Right lobe of liver (tissue), 6 donors: ENCODE measurements at regions not wholly inside any gene's neighbourhood (a gene's known extent, or its start where the extent isn't known, plus 50 kb on each side); places are given as distances from the start of the nearest gene placed in this dataset.
A peak's percentile ranks its signal among the peaks of the same experiment; 100 is the strongest.
"Not testable (repeated sequence)": the region's sequence is repeated elsewhere in the genome, so short reads cannot be mapped to it uniquely, and the experiment has no call there.

Source experiments
- ATAC-seq, 4 donors: fragments of 200-7000 bp; cut with Tn5 transposase; one replicate each; pipeline ENCODE4 v1.9.1; 2020; ENCODE audit warnings: mild to moderate bottlenecking in 4 of 4, moderate library complexity in 4 of 4
- DNase-seq, 3 donors: peaks; one replicate each; pipeline ENCODE4 v3.0.0-alpha.2; 2020
- H3K27ac ChIP-seq, 3 donors: fragments of 200-600 bp; one replicate each; pipeline ENCODE4 v1.8.0; 2022
- H3K27me3 ChIP-seq, 2 donors: fragments of 200-600 bp; one replicate each; pipeline ENCODE4 v1.8.0; 2022
- H3K36me3 ChIP-seq, 4 donors: fragments of 200-600 bp; sonication (generic) in 1 of 4; one replicate each; pipeline versions ENCODE4 v1.5.1 to v1.8.0; 2017 to 2022; ENCODE audit warnings: control low read depth in 1 of 4
- H3K4me1 ChIP-seq, 4 donors: fragments of 200-600 bp; sonication (generic) in 1 of 4; one replicate each; pipeline versions ENCODE4 v1.5.1 to v1.8.0; 2017 to 2022; ENCODE audit warnings: control low read depth in 1 of 4
- H3K4me3 ChIP-seq, 3 donors: fragments of 200-600 bp; one replicate each; pipeline ENCODE4 v1.8.0; 2022
- H3K9me3 ChIP-seq, 4 donors: fragments of 200-600 bp; sonication (generic) in 1 of 4; one replicate each; pipeline versions ENCODE4 v1.5.1 to v1.8.0; 2017 to 2022; ENCODE audit warnings: control low read depth in 1 of 4
- CTCF ChIP-seq, 4 donors: fragments of 200-600 bp in 3 of 4; fragments of 450-650 bp in 1 of 4; IDR thresholded peaks; one replicate each; pipeline versions ENCODE4 v1.5.1 to v1.8.0; 2016 to 2022; ENCODE audit warnings: antibody characterized with exemption in 4 of 4, mild to moderate bottlenecking in 2 of 4
- POLR2A ChIP-seq: fragments of 450-650 bp; IDR thresholded peaks from one replicate; pipeline ENCODE4 v1.6.1; 2017; ENCODE audit warnings: antibody characterized with exemption, mild to moderate bottlenecking
- WGBS: methylation state at CpG from one replicate; pipeline ENCODE4 v1.1.6; 2018; ENCODE audit warnings: low coverage, low lambda C conversion rate; ENCODE audit not compliant: insufficient coverage; ENCODE audit errors: missing lambda C conversion rate; 5-methylcytosine and 5-hydroxymethylcytosine counted together
- intact Hi-C, 2 donors: fragments of 100-400 bp; cut with DNase I; formaldehyde crosslinking; loops; one replicate each; pipeline versions ENCODE4 v1.11.2 to v1.14.1; 2022
- donor health status: DM: no; HTN: yes; CAD: no.
- donor health status: DM: no; HTN: no; CAD: no.
- donor health status: DM: no; HTN: no; CAD: no.
- donor health status: DM: no; HTN: yes; CAD: no.
- donor health status: DM: no; HTN: yes; CAD: no.

- intact Hi-C loops = no loop called here
- Histone ChIP-seq H3K9me3 (no peaks in the 10 kb centered on the region), H3K4me1 (no peaks in the 10 kb centered on the region), H3K4me3 (no peak overlapping the region), H3K36me3 (no peaks in the 10 kb centered on the region), H3K27me3 (no peaks in the 10 kb centered on the region), H3K27ac (no peak overlapping the region)
- peak in 1 of 4 donors; percentile 37 for ATAC-seq
- no peak for DNase-seq
- no peak for TF ChIP-seq POLR2A
- no peak for TF ChIP-seq CTCF (IDR thresholded peaks at IDR 0.05)
- 60% methylated on average over 4 of the region's 4 CpGs for WGBS
Observed at GRCh38 chr2:83221258-83221657, 1237.8 kb downstream of the SUCLG1 start.

GRCh38 chr2:83217854-83218253, 1241.2 kb downstream of the SUCLG1 start:
- WGBS = 74% methylated on average over 4 of the region's 4 CpGs
- DNase-seq (no peak), ATAC-seq (no peak)
- intact Hi-C loops = no loop called here
- Histone ChIP-seq H3K27me3 (no peaks in the 10 kb centered on the region), H3K4me1 (no peaks in the 10 kb centered on the region), H3K9me3 (no peaks in the 10 kb centered on the region), H3K36me3 (no peaks in the 10 kb centered on the region), H3K27ac (no peak overlapping the region), H3K4me3 (no peak overlapping the region)
- TF ChIP-seq CTCF (IDR thresholded peaks at IDR 0.05) = no peak
- no peak for TF ChIP-seq POLR2A

GRCh38 chr2:83196225-83196624, 1262.9 kb downstream of the SUCLG1 start:
- intact Hi-C loops = no loop called here
- WGBS = 0% methylated on average over 1 of the region's 1 CpG
- Histone ChIP-seq H3K4me3 (no peak overlapping the region), H3K27me3 (no peaks in the 10 kb centered on the region), H3K9me3 (no peaks in the 10 kb centered on the region), H3K4me1 (no peaks in the 10 kb centered on the region), H3K36me3 (no peaks in the 10 kb centered on the region), H3K27ac (no peak overlapping the region)
- TF ChIP-seq CTCF (IDR thresholded peaks at IDR 0.05) (peak; percentile 64 to 71 (median 70)), POLR2A (no peak)
- DNase-seq (no peak), ATAC-seq (peak; percentile 85 to 95 (median 92))

GRCh38 chr2:83191316-83191715, 1267.8 kb downstream of the SUCLG1 start:
- Histone ChIP-seq H3K9me3 (no peaks in the 10 kb centered on the region), H3K36me3 (no peaks in the 10 kb centered on the region), H3K4me1 (no peaks in the 10 kb centered on the region), H3K27ac (no peak overlapping the region), H3K27me3 (no peaks in the 10 kb centered on the region), H3K4me3 (no peak overlapping the region)
- ATAC-seq (no peak), DNase-seq (no peak)
- TF ChIP-seq POLR2A = no peak
- no peak for TF ChIP-seq CTCF (IDR thresholded peaks at IDR 0.05)
- WGBS = 70% methylated on average over 2 of the region's 2 CpGs
- intact Hi-C loops = no loop called here

GRCh38 chr2:83186105-83186760, 1272.8 kb downstream of the SUCLG1 start:
- 52% methylated on average over 8 of the region's 8 CpGs for WGBS
- no peak for TF ChIP-seq CTCF (IDR thresholded peaks at IDR 0.05)
- no peak for TF ChIP-seq POLR2A
- intact Hi-C loops = no loop called here
- ATAC-seq (peak; percentile 68 to 82 (median 71)), DNase-seq (no peak)
- Histone ChIP-seq H3K4me3 (no peak overlapping the region), H3K27ac (no peak overlapping the region), H3K4me1 (no peaks in the 10 kb centered on the region), H3K36me3 (no peaks in the 10 kb centered on the region), H3K27me3 (no peaks in the 10 kb centered on the region), H3K9me3 (no peaks in the 10 kb centered on the region)

- intact Hi-C loops, H3K36me3 ChIP-seq, H3K9me3 ChIP-seq, ATAC-seq, H3K27ac ChIP-seq, H3K4me3 ChIP-seq, H3K27me3 ChIP-seq, DNase-seq, H3K4me1 ChIP-seq: not testable (repeated sequence)
- WGBS = 80% methylated on average over 2 of the region's 34 CpGs
Observed at GRCh38 chr2:83180862-83181530, 1278.1 kb downstream of the SUCLG1 start.
